Loucy (cell line): ENCODE measurements at regions not wholly inside any gene's neighbourhood (a gene's known extent, or its start where the extent isn't known, plus 50 kb on each side); places are given as distances from the start of the nearest gene placed in this dataset.

Experiments
- H2AFZ ChIP-seq: fragments of 200-600 bp; sonication (generic); 2 replicates; pipeline ENCODE4 v1.6.0; 2016; ENCODE audit warnings: antibody characterized with exemption, mild to moderate bottlenecking, low read length, moderate library complexity
- H3F3A ChIP-seq: fragments of 200-600 bp; 2 replicates; pipeline ENCODE4 v1.6.0; 2016; ENCODE audit warnings: antibody characterized with exemption, low read depth, mild to moderate bottlenecking
- H3K27me3 ChIP-seq: fragments of 200-600 bp; sonication (generic); 2 replicates; pipeline ENCODE4 v1.6.1; 2014; ENCODE audit warnings: low read length, mild to moderate bottlenecking; ENCODE audit not compliant: insufficient read depth, poor library complexity, severe bottlenecking
- H3K36me3 ChIP-seq: fragments of 200-600 bp; sonication (generic); 2 replicates; pipeline ENCODE4 v1.6.1; 2016; ENCODE audit warnings: low read length; ENCODE audit not compliant: insufficient read depth
- H3K4me1 ChIP-seq: fragments of 200-600 bp; sonication (generic); 2 replicates; pipeline ENCODE4 v1.5.1; 2014; ENCODE audit warnings: low read length, mild to moderate bottlenecking; ENCODE audit not compliant: insufficient read depth, poor library complexity, severe bottlenecking
- H3K4me2 ChIP-seq: fragments of 200-600 bp; sonication (generic); 2 replicates; pipeline ENCODE4 v1.6.0; 2014; ENCODE audit warnings: antibody characterized with exemption, low read length, low read depth, mild to moderate bottlenecking; ENCODE audit not compliant: poor library complexity, severe bottlenecking
- H3K4me3 ChIP-seq: fragments of 200-600 bp; sonication (generic); 2 replicates; pipeline ENCODE4 v1.5.1; 2014; ENCODE audit warnings: low read length, mild to moderate bottlenecking, mixed read lengths; ENCODE audit not compliant: poor library complexity, severe bottlenecking
- H3K79me2 ChIP-seq: fragments of 200-600 bp; sonication (generic); 2 replicates; pipeline ENCODE4 v1.6.1; 2014; ENCODE audit warnings: low read length; ENCODE audit not compliant: insufficient read depth
- H3K9ac ChIP-seq: fragments of 200-600 bp; sonication (generic); 2 replicates; pipeline ENCODE4 v1.6.0; 2014; ENCODE audit warnings: mild to moderate bottlenecking, low read depth, low read length, moderate library complexity; ENCODE audit not compliant: poor library complexity, severe bottlenecking
- H3K9me2 ChIP-seq: fragments of 200-600 bp; sonication (generic); replicated peaks from 2 replicates; pipeline ENCODE4 v1.6.1; 2016; ENCODE audit warnings: low read depth, low read length, mixed read lengths
- H3K9me3 ChIP-seq: fragments of 200-600 bp; sonication (generic); 2 replicates; pipeline ENCODE4 v1.6.1; 2014; ENCODE audit warnings: mild to moderate bottlenecking, antibody characterized with exemption, low read length, low read depth; ENCODE audit not compliant: insufficient read depth
- H4K20me1 ChIP-seq: fragments of 200-600 bp; sonication (generic); 2 replicates; pipeline ENCODE4 v1.6.0; 2014; ENCODE audit warnings: antibody characterized with exemption, low read length, mild to moderate bottlenecking; ENCODE audit not compliant: insufficient read depth, poor library complexity, severe bottlenecking
- EZH2phosphoT487 ChIP-seq: fragments of 200-600 bp; IDR thresholded peaks from 2 replicates; pipeline ENCODE4 v1.6.1; 2018; ENCODE audit warnings: antibody characterized with exemption, mild to moderate bottlenecking, moderate library complexity, borderline replicate concordance
- TF ChIP-seq, protein P1 (sequence below): fragments of 200-600 bp; sonication (generic); conservative IDR thresholded peaks from 2 replicates; pipeline ENCODE4 v1.5.1; 2014; ENCODE audit warnings: mild to moderate bottlenecking, antibody characterized with exemption, low read length

DNA sequence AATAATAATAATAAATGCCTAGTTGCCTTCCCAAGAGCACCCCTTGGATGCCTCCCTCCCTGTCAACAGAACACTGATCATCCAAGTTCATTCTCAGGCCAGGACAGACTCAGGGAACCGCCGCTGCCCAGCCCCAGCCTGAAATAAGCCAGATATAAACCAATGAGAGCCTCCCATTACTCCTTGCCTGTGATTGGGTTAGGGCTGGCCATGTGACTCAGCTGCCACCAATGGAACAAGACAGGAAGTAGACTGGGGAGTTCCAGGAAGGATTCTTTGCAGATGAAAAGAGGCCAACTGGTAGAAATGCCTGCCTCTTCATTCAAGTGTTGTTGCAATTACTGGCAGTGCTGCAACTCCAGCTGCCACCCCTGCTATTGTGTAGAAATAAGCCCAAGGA is 146.4 kb upstream of the TIAM1 start:
- H3K4me3 ChIP-seq, result no peak overlapping the region
- 0 out of 2 replicates have a peak, but pooled peaks cover 3% of the 10 kb centered on the region for H3K36me3 ChIP-seq
- H4K20me1 ChIP-seq, result no peaks in the 10 kb centered on the region
- no peaks in the 10 kb centered on the region for H3K9me3 ChIP-seq
- peaks cover 49% of the 10 kb centered on the region for H3K79me2 ChIP-seq
- H3K4me2 ChIP-seq, result no peak overlapping the region
- H3K27me3 ChIP-seq, result no peaks in the 10 kb centered on the region
- no peaks in the 10 kb centered on the region for H3K4me1 ChIP-seq
- no peak for TF ChIP-seq EZH2phosphoT487
- TF ChIP-seq, protein P1, sequence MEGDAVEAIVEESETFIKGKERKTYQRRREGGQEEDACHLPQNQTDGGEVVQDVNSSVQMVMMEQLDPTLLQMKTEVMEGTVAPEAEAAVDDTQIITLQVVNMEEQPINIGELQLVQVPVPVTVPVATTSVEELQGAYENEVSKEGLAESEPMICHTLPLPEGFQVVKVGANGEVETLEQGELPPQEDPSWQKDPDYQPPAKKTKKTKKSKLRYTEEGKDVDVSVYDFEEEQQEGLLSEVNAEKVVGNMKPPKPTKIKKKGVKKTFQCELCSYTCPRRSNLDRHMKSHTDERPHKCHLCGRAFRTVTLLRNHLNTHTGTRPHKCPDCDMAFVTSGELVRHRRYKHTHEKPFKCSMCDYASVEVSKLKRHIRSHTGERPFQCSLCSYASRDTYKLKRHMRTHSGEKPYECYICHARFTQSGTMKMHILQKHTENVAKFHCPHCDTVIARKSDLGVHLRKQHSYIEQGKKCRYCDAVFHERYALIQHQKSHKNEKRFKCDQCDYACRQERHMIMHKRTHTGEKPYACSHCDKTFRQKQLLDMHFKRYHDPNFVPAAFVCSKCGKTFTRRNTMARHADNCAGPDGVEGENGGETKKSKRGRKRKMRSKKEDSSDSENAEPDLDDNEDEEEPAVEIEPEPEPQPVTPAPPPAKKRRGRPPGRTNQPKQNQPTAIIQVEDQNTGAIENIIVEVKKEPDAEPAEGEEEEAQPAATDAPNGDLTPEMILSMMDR, result no peak
- H3K9ac ChIP-seq, result no peak overlapping the region
- H3K9me2 ChIP-seq, result no peaks in the 10 kb centered on the region
- H3F3A ChIP-seq, result no peaks in the 10 kb centered on the region
- no peak overlapping the region for H2AFZ ChIP-seq

DNA sequence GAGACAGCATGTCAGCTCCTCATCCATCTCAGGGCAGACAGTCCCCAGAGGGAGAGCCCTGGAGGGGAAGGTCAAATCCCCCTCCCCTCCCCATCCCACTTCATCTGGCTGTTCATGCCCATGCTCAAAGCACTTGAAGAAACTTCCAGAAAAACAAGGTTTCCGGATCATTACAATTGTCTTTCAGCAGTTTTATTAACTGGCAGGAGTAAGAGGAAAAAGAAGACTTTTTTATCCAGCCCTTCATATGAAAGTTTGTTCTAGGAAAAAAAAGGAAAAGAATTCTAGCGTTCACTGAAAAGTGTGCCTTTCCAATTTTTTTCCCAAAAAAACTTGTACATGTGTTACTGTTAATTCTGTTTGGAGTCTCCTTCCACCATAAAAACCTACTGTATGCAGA is 145.7 kb upstream of the TIAM1 start:
- H3K4me3 ChIP-seq, result no peak overlapping the region
- H3K9me2 ChIP-seq, result no peaks in the 10 kb centered on the region
- H3K36me3 ChIP-seq, result peaks cover 3% of the 10 kb centered on the region; the same call in 1 of the 2 replicates
- no peaks in the 10 kb centered on the region for H4K20me1 ChIP-seq
- no peaks in the 10 kb centered on the region for H3K27me3 ChIP-seq
- no peak overlapping the region for H2AFZ ChIP-seq
- H3K79me2 ChIP-seq, result peaks cover 47% of the 10 kb centered on the region
- no peaks in the 10 kb centered on the region for H3K4me1 ChIP-seq
- H3F3A ChIP-seq, result no peaks in the 10 kb centered on the region
- no peak overlapping the region for H3K9ac ChIP-seq
- H3K4me2 ChIP-seq, result no peak overlapping the region
- TF ChIP-seq EZH2phosphoT487, result no peak
- TF ChIP-seq, protein P1, result no peak
- H3K9me3 ChIP-seq, result no peaks in the 10 kb centered on the region

GRCh38 chr21:31489014-31489413 is 145.0 kb upstream of the TIAM1 start:
- TF ChIP-seq, protein P1, result no peak
- TF ChIP-seq EZH2phosphoT487, result no peak
- Histone ChIP-seq H3K79me2 (peaks cover 51% of the 10 kb centered on the region), H3K9ac (no peak overlapping the region), H3F3A (no peaks in the 10 kb centered on the region), H3K9me3 (no peaks in the 10 kb centered on the region), H3K36me3 (peaks cover 3% of the 10 kb centered on the region; the same call in 1 of the 2 replicates), H3K27me3 (no peaks in the 10 kb centered on the region), H4K20me1 (no peaks in the 10 kb centered on the region), H3K4me3 (no peak overlapping the region), H3K4me1 (no peaks in the 10 kb centered on the region), H3K9me2 (no peaks in the 10 kb centered on the region), H3K4me2 (no peak overlapping the region), H2AFZ (no peak overlapping the region)
